ENCODE measurements at regions not wholly inside any gene's neighbourhood (a gene's known extent, or its start where the extent isn't known, plus 50 kb on each side); places are given as distances from the start of the nearest gene placed in this dataset.

DNA sequence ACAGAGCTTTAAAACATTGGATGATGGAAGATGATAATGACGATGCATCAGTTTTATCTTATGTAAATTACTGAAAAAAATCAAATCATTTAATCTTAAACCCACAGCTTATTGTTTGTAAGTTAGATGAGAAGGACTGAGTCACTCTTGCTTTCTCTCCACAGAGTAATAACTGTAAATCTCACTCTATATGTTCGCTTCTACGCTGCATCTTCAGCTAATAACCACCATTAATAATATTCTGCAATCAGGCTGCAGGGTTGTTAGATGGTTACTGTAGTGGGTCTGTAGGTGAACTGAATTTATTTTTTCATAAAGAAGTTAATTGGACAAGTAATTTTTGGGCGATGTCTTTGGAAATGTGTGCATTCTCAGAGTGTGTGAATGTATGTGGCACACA, 260.0 kb downstream of the FAT3 start:
- no peak for DNase-seq

DNA sequence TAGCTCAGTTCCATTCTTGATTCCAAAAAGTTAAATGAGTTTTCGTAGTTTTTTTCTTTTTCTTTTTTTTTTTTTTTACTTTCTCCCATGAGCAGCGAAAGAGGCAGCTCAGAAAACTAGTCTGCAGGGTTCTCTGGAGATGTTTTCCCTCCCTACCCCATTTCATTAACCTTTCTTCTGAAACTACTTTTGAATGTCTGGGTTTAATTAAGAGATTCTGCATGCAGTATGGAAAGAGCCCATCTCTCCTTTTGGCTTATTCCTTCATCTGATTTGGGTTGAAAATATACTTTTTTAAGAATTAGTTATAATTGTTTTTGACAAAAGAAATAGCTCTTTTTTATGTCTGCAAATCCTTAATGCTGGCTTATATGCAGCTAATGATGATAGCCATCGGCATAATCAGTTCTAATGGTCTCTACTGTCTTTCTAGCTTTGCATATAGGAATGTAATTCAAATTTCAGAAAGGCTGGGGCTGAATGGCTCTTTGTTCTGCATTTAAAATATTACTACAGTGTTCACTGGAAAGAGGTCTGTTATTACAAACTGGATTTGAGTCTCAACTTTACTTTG, 265.3 kb downstream of the FAT3 start:
- DNase-seq = no peak

DNA sequence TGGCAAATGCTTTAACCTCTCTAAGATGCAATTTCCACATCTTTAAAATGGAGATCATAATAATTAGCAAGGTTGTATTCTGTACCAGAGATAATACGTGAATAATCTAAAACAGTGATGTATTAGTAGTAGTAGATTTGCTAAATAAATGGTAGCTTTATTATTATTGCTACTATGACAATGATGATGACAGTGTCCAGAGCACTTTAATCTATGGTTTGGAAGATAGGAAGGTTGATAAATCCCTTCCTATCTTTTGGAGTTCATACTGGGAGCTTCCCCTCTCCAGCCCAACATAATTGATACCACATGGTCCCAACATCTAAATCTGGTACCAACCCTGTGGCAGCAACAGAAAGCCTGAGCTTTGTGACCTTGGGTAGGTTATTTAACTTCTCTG, 267.8 kb downstream of the FAT3 start:
- DNase-seq = no peak

DNA sequence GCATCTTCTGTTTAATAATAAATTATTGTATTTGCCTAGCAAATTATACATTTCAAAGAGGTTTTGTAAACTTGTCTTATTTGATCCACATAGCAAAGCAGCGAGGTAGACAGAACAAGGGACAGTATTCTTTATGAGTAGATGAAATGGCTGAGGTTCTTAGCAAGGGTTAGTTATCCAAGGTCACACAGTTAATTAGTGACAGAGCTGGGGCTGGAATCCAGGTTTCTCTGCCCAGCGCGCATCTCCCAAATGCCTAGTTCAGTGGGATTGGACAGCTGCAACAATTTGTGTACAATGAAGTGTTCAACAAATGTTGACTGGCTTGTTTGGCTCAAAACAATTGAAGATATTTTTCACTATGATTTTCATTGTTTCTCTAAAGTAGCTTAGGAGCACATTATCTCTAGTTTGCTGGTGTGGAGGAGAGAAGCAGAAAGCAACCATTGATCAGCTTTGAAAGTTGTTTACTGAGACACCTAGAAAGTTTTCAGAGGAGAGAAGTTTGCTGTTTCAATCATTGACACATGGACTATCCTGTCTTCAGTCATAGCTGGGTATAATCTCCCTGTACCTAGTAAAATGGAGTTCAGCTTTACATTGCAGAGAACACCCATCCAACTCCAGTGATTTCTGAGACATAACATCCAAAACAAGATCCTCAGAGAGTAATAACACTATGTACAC, 270.6 kb downstream of the FAT3 start:
- DNase-seq = no peak

DNA sequence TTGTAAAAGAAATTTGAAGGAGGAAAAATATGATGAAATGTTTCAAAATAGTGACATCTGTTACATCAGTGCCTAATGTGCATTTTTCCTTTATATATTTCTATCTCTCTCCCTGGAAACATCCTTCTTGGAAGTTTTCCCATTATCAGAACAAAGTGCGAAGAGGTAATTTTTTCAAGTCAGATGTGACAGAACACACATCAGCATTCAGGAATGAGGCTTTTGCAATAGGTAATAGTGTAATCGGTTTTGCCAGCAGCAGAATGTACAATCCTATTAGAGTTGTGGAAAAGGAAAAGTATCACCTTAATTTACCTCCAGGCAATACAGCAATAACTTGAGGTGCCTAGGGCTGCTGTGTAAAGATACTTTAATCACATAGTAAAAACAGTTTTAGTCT, 275.8 kb downstream of the FAT3 start:
- no peak for DNase-seq

DNA sequence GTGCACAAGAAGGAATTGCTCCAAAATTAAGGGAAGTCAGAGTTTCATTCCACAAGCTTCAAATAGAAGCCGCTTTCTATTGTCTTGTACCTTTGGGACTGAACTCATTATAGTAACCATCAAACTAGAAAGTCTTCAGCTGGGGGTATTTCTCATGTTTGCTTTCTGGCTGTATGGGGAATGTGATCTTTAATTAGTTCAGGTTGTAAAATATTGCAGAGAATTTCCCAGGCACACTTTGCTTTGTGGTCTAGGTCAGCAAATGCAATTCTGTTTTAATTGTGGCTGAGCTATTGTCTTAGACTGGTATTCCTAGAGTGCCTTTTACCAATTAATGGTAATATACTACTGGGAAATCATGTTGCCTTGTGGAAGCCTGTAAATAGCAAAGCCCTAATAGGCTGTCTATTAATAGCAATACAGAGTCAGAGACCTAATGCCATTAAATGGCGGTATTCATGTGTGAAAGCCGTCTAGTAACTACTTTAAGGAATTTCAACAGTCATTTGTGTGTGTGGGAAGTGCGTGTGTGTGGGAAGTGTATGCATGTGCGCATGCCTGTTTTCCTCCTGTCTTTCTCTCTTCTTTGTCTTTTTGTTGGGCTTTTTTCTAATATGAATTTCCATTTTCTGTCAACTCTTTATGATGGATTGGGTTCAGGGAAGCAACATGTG, 276.6 kb downstream of the FAT3 start:
- DNase-seq = no peak

DNA sequence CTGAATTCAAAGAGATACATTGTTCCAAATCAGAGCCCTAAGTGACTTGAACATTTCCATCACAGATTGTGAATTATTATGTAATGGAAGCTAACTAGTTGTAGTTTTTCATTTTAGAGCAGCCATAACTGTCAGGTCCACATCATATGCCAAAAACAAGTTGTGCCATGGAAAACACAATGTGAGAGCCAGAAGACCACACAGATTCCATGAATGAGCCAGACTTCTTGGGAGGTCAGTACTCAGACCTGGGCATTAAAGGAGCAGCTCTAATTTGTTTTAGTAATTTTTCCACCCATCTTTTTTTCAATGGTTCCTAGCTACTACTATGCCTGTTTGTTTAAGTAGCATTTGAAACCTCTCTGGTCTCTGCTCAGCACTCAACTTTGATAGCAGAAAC, 279.4 kb downstream of the FAT3 start:
- DNase-seq = no peak

DNA sequence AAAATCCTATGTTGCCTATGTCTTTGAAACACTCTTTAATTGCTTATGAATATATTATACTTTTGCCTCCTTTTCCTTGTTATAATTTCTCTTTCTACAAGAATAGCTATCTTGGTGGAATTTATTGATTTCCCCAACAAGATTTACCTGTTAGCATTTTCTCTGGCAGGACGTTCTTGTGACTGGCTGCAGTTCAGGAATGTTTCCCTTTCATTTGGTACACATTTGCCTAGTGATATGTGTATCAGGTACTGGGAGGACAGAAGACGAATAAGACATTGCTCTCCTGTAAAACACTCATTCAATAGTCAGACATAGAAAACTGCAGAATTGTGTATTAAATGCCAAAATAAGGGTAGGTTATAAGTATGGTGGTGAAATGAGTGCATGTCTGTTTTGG, 279.9 kb downstream of the FAT3 start:
- no peak for DNase-seq

DNA sequence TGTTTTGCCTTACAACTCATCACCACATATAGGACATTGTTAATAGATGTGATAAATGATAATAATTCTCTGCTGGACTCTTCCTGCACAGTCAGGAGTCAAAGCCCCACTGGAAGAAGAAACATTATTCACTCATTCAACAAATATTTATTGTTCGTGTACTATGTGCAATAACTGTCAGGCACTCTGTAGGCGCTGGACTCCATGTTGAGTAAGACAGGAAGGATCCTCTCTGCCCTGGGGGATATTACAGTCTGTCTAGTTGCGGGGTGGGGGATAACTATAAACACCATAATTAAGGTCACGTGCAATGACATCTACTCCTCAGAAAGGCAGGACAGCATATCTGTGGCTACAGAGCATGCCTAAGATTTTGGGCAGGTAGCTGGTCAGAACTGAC, 281.1 kb downstream of the FAT3 start:
- no peak for DNase-seq

DNA sequence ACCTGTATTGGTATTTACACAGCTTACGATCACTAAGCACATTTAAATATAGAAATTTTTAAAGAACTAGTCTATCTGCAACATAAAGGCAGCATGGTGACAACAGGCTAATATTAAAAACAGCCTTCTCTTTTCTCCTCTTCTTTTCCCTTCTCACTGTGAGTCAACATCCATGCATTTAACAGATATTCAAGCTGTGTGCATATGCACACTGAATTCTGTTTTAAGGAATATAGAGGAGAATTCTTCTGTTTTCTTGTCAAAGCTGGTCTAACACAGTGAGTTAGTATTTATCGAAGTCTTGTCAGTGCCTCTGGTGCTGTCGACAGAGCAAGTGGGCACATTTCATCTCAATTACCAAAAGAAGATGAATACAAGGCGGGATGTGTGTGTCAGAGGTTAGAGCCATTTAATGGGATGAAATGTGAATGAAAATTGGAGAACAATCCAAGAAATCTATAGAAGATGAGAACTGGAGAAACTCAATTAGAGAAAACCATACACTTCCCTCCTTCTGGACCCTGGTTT, 282.3 kb downstream of the FAT3 start:
- DNase-seq = no peak

DNA sequence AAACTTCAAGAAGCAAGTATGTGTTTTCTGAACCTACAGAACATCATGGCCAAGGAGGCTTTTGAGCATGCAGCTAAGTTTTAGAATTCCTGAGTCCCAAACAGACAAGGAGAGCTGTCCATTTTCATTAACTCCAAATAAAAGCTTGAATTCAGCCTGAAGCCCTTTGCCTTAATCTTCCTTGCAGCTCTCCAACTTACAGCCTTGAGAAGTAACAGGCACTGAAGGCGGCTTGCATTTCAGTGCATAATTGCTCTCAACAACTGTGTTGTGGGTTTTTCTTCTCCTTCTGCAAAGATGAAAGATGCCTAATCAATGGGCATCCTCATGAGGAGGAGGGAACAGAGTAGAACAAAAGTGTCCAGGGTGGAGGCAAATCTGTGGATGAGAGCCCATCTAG, 286.0 kb downstream of the FAT3 start:
- no peak for DNase-seq

DNA sequence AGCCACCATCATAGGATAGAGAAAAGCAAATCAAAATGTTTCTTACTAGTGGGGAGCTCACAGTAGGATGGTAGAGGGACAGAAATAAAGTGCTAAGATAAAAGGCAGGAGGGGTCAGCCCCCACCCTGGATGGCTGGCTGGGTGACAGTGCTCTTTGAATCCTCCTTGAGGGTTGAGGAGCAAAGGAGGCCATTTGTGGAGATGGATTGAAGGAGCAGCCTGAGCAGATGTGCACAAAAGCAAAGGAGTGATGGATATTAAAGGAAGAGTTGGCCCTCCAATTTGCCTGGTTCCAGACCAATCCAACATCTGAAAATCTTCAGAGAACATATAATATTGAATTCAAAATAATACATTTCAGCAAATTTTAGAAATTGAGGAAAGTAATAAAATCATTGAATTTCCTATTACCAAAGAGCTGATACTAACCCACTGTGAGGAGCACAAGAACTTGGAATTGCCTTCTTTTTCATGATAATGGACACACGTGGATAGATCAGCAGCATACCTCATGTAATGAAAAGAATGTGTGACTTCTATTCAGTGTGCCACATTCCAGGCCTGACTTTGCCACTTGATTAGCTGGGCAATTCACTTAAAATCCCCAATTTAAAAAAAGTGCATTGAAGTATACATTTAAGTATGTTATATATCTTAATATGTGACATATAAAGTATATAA, 287.0 kb downstream of the FAT3 start:
- DNase-seq = no peak

DNA sequence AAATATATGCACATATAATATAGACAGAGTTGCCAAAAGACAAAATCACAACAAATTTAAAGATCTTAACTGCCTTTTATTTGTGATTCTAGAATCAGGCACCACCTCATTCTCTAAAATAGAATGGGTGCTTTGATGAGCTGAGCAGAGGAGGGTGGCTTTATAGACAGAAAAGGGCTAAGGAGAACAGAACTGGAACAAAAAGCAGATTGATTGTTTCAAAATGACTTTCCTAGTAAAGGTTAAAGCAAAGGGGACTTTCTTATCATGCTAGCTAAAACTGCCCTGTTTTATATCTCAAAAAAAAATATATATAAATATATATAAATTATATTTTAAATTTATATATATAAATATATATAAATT, 287.6 kb downstream of the FAT3 start:
- DNase-seq = no peak

DNA sequence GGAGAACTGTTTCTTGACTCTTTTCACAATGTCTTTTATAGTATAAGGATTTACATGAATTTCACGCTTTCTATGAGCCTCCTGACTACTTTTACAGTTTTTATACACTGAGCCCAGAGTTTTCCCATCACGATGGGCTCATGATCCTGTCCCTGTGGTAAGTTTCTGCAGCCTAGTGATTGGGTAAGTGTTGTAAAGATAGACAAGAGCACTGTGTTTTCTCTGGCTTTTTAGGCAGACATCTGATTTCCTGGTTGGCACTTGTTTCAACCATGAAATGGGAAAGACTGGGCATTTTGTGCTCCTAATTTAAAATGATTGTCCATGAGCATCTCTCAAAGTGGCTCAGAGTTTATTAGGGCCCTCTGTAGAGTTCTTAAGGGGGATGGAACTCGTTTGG, 299.0 kb downstream of the FAT3 start:
- DNase-seq = no peak

DNA sequence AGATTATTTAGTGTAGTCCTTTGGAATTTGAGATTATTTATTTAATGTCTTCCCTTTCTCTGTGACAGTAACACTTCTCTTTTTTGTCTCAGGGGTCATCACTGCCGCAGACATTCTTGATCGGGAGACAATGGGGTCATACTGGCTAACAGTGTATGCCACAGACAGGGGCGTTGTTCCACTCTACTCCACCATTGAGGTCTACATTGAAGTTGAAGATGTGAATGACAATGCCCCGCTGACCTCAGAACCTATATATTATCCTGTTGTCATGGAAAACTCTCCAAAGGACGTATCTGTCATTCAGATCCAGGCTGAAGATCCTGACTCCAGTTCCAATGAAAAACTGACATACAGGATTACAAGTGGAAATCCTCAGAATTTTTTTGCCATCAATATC, 299.9 kb downstream of the FAT3 start:
- DNase-seq = no peak

DNA sequence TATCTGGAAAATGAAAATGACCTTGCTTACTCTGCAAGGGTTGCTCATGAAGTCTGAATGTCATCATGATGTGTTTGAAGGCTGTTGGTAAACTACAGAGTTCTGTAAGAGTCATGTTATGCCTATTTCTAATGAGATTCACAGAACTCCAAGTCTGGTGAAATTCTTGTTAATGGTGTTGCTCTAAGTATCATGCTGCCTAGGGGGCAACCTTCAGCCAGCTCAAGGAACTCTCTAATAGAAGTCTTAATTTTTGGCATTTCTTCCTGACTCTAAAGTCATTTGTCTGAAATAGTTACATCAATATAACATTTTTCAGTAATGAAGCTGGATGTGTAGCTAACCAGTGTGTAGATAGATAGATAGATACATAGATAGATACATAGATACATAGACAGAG, 302.8 kb downstream of the FAT3 start:
- DNase-seq = no peak

DNA sequence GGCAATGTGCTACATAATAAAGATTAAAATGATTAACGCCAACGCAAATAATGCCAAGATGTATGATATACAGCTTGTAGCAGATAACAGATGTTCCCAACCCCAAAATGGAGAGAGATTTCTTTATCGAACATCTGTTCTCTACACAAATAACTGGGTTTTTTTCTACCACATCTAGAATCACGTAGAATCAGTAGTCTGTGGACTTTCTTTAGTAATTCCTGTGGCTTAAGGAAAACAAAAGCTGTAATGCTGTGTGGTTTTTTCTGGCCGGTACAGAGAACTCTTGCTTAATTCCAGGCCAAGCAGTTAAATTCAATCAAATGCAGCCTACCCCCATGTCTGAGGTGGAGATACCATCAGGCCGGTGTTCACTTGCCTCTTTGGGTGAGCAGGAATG, 303.4 kb downstream of the FAT3 start:
- no peak for DNase-seq

DNA sequence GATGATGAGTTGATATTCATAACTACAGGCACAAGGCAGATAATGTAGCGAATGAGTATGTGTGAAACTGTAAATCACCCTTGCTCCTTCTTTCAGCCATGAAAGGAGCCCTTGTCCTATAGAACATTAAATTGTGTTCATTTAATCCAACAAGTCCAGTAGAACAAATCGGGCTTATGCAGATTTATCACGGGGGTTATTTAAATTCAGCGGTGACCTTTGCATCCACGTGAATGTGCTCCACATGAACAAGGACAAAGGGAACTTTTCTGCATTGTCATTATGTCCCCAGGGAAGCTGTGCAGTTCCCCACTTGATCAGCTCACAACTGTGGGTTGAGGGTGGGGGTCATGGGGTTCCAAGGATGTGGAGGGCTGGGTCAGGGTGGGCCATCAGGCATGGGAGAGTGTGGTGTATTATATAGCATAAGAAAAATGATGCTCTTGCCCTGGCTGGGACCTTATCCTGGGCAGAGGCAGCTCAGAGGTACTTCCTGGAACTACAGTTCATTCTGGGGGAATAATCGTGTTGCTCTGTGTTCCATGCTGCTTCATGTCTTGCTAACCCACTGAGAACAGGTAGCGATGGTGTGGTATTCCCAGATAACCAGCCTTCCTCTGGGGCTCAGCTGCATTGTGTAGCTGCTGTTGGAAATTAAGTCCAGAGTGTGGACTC, 306.6 kb downstream of the FAT3 start:
- no peak for DNase-seq

DNA sequence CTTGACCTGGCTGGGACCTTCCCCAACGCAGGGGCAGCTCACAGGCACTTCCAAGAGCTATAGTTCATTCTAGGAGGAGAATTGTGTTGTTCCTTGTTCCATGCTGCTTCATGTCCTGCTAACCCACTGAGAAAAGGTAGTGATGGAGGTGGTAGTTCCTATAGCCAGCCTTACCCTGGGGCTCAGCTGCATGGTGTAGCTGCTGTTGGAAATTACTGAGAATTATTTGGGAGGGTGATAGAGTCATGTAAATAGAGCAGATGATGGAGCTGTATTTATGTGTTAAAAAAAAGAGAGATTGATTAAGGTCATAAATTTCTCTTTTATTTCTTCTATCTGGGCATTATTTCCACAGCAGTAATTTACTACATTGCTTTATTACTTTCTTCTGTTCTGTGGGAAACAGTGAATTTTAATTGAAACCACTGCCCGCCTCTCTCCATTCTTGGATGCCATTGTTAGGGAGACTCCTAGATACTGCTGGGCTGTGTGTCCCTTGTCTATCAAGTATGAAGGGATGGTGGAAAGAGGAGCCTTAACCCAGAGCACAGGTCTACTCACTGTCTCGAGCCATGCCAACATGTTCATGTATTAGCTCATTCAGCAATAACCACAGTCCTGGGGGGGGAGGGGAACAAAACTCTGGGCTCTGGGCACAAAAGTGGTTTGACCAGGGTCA, 309.2 kb downstream of the FAT3 start:
- DNase-seq = no peak

DNA sequence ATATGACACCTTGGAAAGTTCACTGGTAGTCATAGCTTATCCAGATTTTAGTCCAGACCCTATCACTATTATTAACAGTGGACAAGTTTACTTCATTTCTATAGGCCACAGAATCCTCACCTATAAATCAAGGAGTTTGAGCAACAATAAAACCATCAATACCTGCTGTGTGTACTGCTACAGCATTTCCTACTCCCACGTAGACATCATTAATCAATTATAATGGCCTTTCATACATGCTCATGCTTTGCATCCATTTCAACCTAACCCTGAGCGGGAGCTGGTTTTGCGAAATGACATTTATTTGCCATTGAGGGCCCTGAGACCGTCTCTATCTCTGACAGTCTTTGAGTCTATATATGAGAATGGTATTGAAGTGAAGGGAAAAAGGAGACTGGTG, 312.3 kb downstream of the FAT3 start:
- DNase-seq = no peak

DNA sequence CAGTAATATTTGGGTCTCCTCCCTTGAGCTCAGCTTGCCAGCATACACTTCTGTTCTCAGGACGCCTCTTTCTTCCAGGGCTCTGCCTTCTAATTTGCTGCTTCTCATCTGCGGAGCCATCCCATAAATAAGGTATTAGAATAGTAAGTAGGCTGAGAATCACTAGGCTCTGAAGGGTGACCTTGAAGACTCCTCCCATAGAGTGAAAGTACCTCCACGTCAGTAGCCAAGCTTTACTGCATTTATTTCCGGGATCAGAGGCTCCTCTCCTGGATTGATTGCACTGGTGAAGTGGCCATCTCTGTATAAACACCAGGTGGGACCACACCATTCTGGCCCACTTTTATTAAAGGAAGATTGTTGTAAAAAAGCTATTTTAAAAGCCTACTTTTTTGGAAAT, 315.5 kb downstream of the FAT3 start:
- DNase-seq = no peak

DNA sequence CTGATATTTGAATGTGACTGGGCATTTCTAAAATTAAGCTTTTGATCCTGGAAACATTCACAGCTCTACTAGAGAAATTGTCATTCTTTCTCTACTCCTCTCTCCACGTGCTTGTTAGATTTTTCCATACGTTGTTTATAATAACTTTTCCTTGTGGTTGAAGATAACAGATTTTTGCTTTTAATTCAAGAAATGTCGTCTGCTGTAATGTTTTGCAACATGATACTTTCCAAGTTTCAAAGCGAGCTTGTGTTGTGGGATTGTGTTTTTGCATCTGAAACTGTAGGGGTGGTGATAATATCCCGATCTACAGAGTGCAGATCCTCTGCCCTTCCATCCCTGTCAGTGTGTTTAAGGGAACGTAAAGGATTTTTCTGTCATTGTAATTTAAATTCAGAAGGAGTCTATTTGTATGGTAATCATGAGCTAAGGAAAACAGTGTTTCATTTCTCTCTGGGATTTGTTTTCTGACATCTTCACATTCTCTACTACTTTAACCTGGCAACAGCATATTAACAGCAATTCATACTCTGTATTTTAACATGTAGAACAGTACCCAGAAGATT, 321.4 kb downstream of the FAT3 start:
- no peak for DNase-seq

Measured in islet precursor cell (in vitro differentiated cells).